GM23338 (cell line): ENCODE measurements at regions not wholly inside any gene's neighbourhood (a gene's known extent, or its start where the extent isn't known, plus 50 kb on each side); places are given as distances from the start of the nearest gene placed in this dataset.

Experiments used
- ATAC-seq: fragments of 200-7000 bp; cut with Tn5 transposase; 3 replicates; pipeline ENCODE4 v1.9.1; 2020
- DNase-seq: peaks from one replicate; pipeline ENCODE4 v3.0.0-alpha.2; 2015; ENCODE audit warnings: low spot score
- H2AFZ ChIP-seq: fragments of 200-600 bp; sonication (generic); 2 replicates; pipeline ENCODE4 v1.8.0; 2016; ENCODE audit warnings: antibody characterized with exemption, mild to moderate bottlenecking, moderate library complexity
- H3F3A ChIP-seq: fragments of 200-600 bp; sonication (generic); replicated peaks from 2 replicates; pipeline ENCODE4 v1.8.0; 2017; ENCODE audit warnings: antibody characterized with exemption, mixed run types, low read depth
- H3K27ac ChIP-seq: fragments of 200-600 bp; sonication (generic); 2 replicates; pipeline ENCODE4 v1.6.1; 2016; ENCODE audit warnings: low read depth
- H3K27me3 ChIP-seq: fragments of 200-600 bp; sonication (generic); 2 replicates; pipeline ENCODE4 v1.8.0; 2016; ENCODE audit warnings: mild to moderate bottlenecking, mixed run types, moderate library complexity; ENCODE audit not compliant: insufficient read depth
- H3K36me3 ChIP-seq: fragments of 200-600 bp; sonication (generic); 2 replicates; pipeline ENCODE4 v1.8.0; 2016; ENCODE audit warnings: mild to moderate bottlenecking; ENCODE audit not compliant: insufficient read depth
- H3K4me1 ChIP-seq: fragments of 200-600 bp; sonication (generic); 2 replicates; pipeline ENCODE4 v1.8.0; 2016; ENCODE audit warnings: mild to moderate bottlenecking, moderate library complexity; ENCODE audit not compliant: insufficient read depth
- H3K4me2 ChIP-seq: fragments of 200-600 bp; sonication (generic); 2 replicates; pipeline ENCODE4 v1.7.1; 2017; ENCODE audit warnings: mixed run types
- H3K4me3 ChIP-seq: fragments of 200-600 bp; sonication (generic); 2 replicates; pipeline ENCODE4 v1.6.1; 2016; ENCODE audit warnings: mixed run types
- H3K79me2 ChIP-seq: fragments of 200-600 bp; sonication (generic); replicated peaks from 2 replicates; pipeline ENCODE4 v1.8.0; 2017; ENCODE audit warnings: mild to moderate bottlenecking; ENCODE audit not compliant: insufficient read depth
- H3K9me2 ChIP-seq: fragments of 200-600 bp; sonication (generic); 2 replicates; pipeline ENCODE4 v1.8.0; 2017; ENCODE audit not compliant: insufficient read depth
- H4K20me1 ChIP-seq: fragments of 200-600 bp; sonication (generic); replicated peaks from 2 replicates; pipeline ENCODE4 v1.8.0; 2017; ENCODE audit warnings: mild to moderate bottlenecking; ENCODE audit not compliant: insufficient read depth
- H3K27ac Mint-ChIP-seq: 2 replicates; pipeline ENCODE4 v1.8.0; 2020; ENCODE audit warnings: inconsistent platforms, mild to moderate bottlenecking, moderate library complexity, mixed read lengths
- H3K27me3 Mint-ChIP-seq: 3 replicates; pipeline ENCODE4 v1.8.0; 2022; ENCODE audit warnings: low read depth, mild to moderate bottlenecking, moderate library complexity, mixed read lengths, inconsistent platforms; ENCODE audit not compliant: insufficient read depth, poor library complexity
- H3K36me3 Mint-ChIP-seq: 3 replicates; pipeline ENCODE4 v1.8.0; 2021; ENCODE audit warnings: low read depth, mild to moderate bottlenecking, inconsistent platforms, moderate library complexity, mixed read lengths
- H3K4me1 Mint-ChIP-seq: 3 replicates; pipeline ENCODE4 v1.8.0; 2020; ENCODE audit warnings: mild to moderate bottlenecking, inconsistent platforms, mixed read lengths
- H3K4me3 Mint-ChIP-seq: 3 replicates; pipeline ENCODE4 v1.8.0; 2021; ENCODE audit warnings: moderate library complexity, mild to moderate bottlenecking, inconsistent platforms, mixed read lengths
- H3K9me3 Mint-ChIP-seq: 3 replicates; pipeline ENCODE4 v1.8.0; 2020; ENCODE audit warnings: moderate library complexity, mild to moderate bottlenecking, inconsistent platforms, mixed read lengths
- CREB1 ChIP-seq: fragments of 250-450 bp; sonication (Bioruptor Pico); IDR thresholded peaks from 2 replicates; pipeline ENCODE4 v1.5.0; 2020; ENCODE audit warnings: low read depth, mild to moderate bottlenecking, moderate library complexity
- CTCF ChIP-seq, 2 experiments: fragments of 200-600 bp in 1 of 2; sonication (generic) in 1 of 2; conservative IDR thresholded peaks; 2 replicates each; pipeline versions ENCODE4 v1.5.1 to v1.6.1; 2016 to 2017; ENCODE audit warnings: antibody characterized with exemption in 2 of 2, low read depth in 2 of 2, mild to moderate bottlenecking in 2 of 2, moderate library complexity in 1 of 2
- ETS1 ChIP-seq: IDR thresholded peaks from 2 replicates; pipeline ENCODE4 v1.6.1; 2016; ENCODE audit warnings: antibody characterized with exemption
- EZH2 ChIP-seq: fragments of 200-600 bp; sonication (generic); IDR thresholded peaks from one replicate; pipeline ENCODE4 v1.8.0; 2017; ENCODE audit warnings: antibody characterized with exemption, mild to moderate bottlenecking, low read depth; ENCODE audit not compliant: unreplicated experiment
- EZH2phosphoT487 ChIP-seq: fragments of 200-600 bp; sonication (generic); IDR thresholded peaks from one replicate; pipeline ENCODE4 v1.8.1; 2018; ENCODE audit warnings: antibody characterized with exemption; ENCODE audit not compliant: unreplicated experiment
- JUNB ChIP-seq: IDR thresholded peaks from one replicate; pipeline ENCODE4 v1.6.1; 2016; ENCODE audit warnings: antibody characterized with exemption; ENCODE audit not compliant: unreplicated experiment
- NANOG ChIP-seq: IDR thresholded peaks from 2 replicates; pipeline ENCODE4 v1.6.1; 2016; ENCODE audit warnings: antibody characterized with exemption, borderline replicate concordance
- POLR2AphosphoS5 ChIP-seq: IDR thresholded peaks from 2 replicates; pipeline ENCODE4 v1.6.1; 2016; ENCODE audit warnings: antibody characterized with exemption, low read depth
- REST ChIP-seq: IDR thresholded peaks from one replicate; pipeline ENCODE4 v1.6.1; 2018; ENCODE audit warnings: antibody characterized with exemption; ENCODE audit not compliant: unreplicated experiment
- STAT1 ChIP-seq: IDR thresholded peaks from one replicate; pipeline ENCODE4 v1.6.1; 2016; ENCODE audit warnings: antibody characterized with exemption; ENCODE audit not compliant: unreplicated experiment
- ZNF114 ChIP-seq: fragments of 250-450 bp; sonication (Bioruptor Pico); IDR thresholded peaks from 2 replicates; pipeline ENCODE4 v1.5.0; 2020; ENCODE audit warnings: mild to moderate bottlenecking, moderate library complexity
- ZNF331 ChIP-seq: fragments of 250-450 bp; sonication (Bioruptor Pico); IDR thresholded peaks from 2 replicates; pipeline ENCODE4 v1.5.0; 2020; ENCODE audit warnings: low read depth, mild to moderate bottlenecking, moderate library complexity
- ZNF462 ChIP-seq: fragments of 250-450 bp; sonication (Bioruptor Pico); IDR thresholded peaks from 2 replicates; pipeline ENCODE4 v1.5.0; 2020; ENCODE audit warnings: mild to moderate bottlenecking, moderate library complexity

GRCh38 chr5:121386334-121386733, 465.3 kb upstream of the FTMT start (continued):
- TF ChIP-seq EZH2 (no peak), JUNB (no peak), STAT1 (no peak), ZNF114 (CRISPR knock-in tag) (no peak), NANOG (no peak), CTCF (conservative IDR thresholded peaks at IDR 0.05; ENCODE audit: low read depth in 2 of 2) (no peak), EZH2phosphoT487 (no peak), POLR2AphosphoS5 (no peak)

- no peak overlapping the region for H2AFZ ChIP-seq
- no peaks in the 10 kb centered on the region for H4K20me1 ChIP-seq
- 0 out of 2 replicates have a peak, but pooled peaks cover 3% of the 10 kb centered on the region for H3K9me2 ChIP-seq
- ATAC-seq (no peak), DNase-seq (no peak)
- H3K4me1 ChIP-seq, result no peaks in the 10 kb centered on the region
- Mint-ChIP-seq H3K36me3 (no peaks in the 10 kb centered on the region; the same call in 1 of the 3 replicates), H3K4me1 (no peaks in the 10 kb centered on the region), H3K4me3 (no peak overlapping the region), H3K27me3 (peaks cover 2% of the 10 kb centered on the region), H3K9me3 (peaks cover 6% of the 10 kb centered on the region; the same call in 2 of the 3 replicates), H3K27ac (no peak overlapping the region)
- H3K4me2 ChIP-seq, result no peak overlapping the region
- no peaks in the 10 kb centered on the region for H3F3A ChIP-seq
- no peak overlapping the region for H3K27ac ChIP-seq
- no peaks in the 10 kb centered on the region for H3K36me3 ChIP-seq
- no peak overlapping the region for H3K4me3 ChIP-seq
- H3K27me3 ChIP-seq, result no peaks in the 10 kb centered on the region
- H3K79me2 ChIP-seq, result no peaks in the 10 kb centered on the region
- TF ChIP-seq ZNF462 (CRISPR knock-in tag) (no peak), EZH2 (no peak), EZH2phosphoT487 (no peak), CREB1 (no peak), ZNF114 (CRISPR knock-in tag) (no peak), ETS1 (no peak), REST (no peak), ZNF331 (CRISPR knock-in tag) (no peak), JUNB (no peak)
These were observed 455.0 kb upstream of the FTMT start for GRCh38 chr5:121396716-121397115.
